Spleen (tissue), 11 donors: ENCODE measurements at regions not wholly inside any gene's neighbourhood (a gene's known extent, or its start where the extent isn't known, plus 50 kb on each side); places are given as distances from the start of the nearest gene placed in this dataset.

Experiments
- DNase-seq: peaks from one replicate; pipeline ENCODE4 v3.0.0-alpha.2; 2020
- H3K27ac ChIP-seq, 8 donors: fragments of 200-600 bp; sonication (generic) in 7 of 8; 1 replicate in 4 of 8; 2 replicates in 4 of 8; pipeline versions ENCODE4 v1.5.0 to v1.8.0; 2016 to 2021; ENCODE audit warnings: inconsistent platforms in 4 of 8, mild to moderate bottlenecking in 4 of 8, moderate library complexity in 1 of 8
- H3K27me3 ChIP-seq, 7 donors: fragments of 200-600 bp; sonication (generic) in 6 of 7; replicated peaks in 1 of 7; 1 replicate in 4 of 7; 2 replicates in 3 of 7; pipeline versions ENCODE4 v1.5.0 to v1.8.0; 2016 to 2021; ENCODE audit warnings: inconsistent platforms in 3 of 7, mild to moderate bottlenecking in 1 of 7
- H3K36me3 ChIP-seq, 6 donors: fragments of 200-600 bp; sonication (generic) in 5 of 6; 1 replicate in 4 of 6; 2 replicates in 2 of 6; pipeline versions ENCODE4 v1.5.0 to v1.8.0; 2016 to 2021; ENCODE audit warnings: inconsistent platforms in 2 of 6
- H3K4me1 ChIP-seq, 6 donors: fragments of 200-600 bp; sonication (generic) in 5 of 6; 1 replicate in 3 of 6; 2 replicates in 3 of 6; pipeline versions ENCODE4 v1.5.0 to v1.8.0; 2016 to 2021; ENCODE audit warnings: inconsistent platforms in 3 of 6
- H3K4me3 ChIP-seq, 8 donors: fragments of 200-600 bp; sonication (generic) in 7 of 8; 1 replicate in 4 of 8; 2 replicates in 4 of 8; pipeline versions ENCODE4 v1.5.0 to v1.8.0; 2016 to 2021; ENCODE audit warnings: inconsistent platforms in 4 of 8, mild to moderate bottlenecking in 4 of 8, moderate library complexity in 2 of 8
- H3K9me3 ChIP-seq, 8 donors: fragments of 200-600 bp; sonication (generic) in 7 of 8; 1 replicate in 4 of 8; 2 replicates in 4 of 8; pipeline versions ENCODE4 v1.5.0 to v1.8.0; 2016 to 2021; ENCODE audit warnings: inconsistent platforms in 4 of 8
- POLR2A ChIP-seq, 3 donors: fragments of 450-650 bp; IDR thresholded peaks; one replicate each; pipeline ENCODE4 v1.5.1; 2017; ENCODE audit warnings: antibody characterized with exemption in 3 of 3, mild to moderate bottlenecking in 1 of 3
- POLR2AphosphoS5 ChIP-seq, 3 donors: sonication (generic); formaldehyde crosslinking; IDR thresholded peaks; one replicate each; pipeline ENCODE4 v1.5.1; 2017; ENCODE audit warnings: antibody characterized with exemption in 3 of 3
- WGBS, 5 donors: extraction: QIAGEN DNeasy Blood & Tissue Kit in 3 of 5; methylation state at CpG; one replicate each; pipeline versions ENCODE4 v1.1.5 to v1.1.7; 2013 to 2018; 5-methylcytosine and 5-hydroxymethylcytosine counted together
- intact Hi-C: fragments of 100-400 bp; cut with DNase I; formaldehyde crosslinking; loops from one replicate; pipeline ENCODE4 v1.15.0; 2023; ENCODE audit warnings: low total_unique reads
- TF ChIP-seq, protein P1 (sequence below), 11 experiments: fragments of 200-600 bp in 7 of 11; fragments of 450-650 bp in 4 of 11; sonication (generic) in 4 of 11; IDR thresholded peaks in 8 of 11; conservative IDR thresholded peaks in 3 of 11; 1 replicate in 7 of 11; 2 replicates in 4 of 11; pipeline versions ENCODE4 v1.4.0 to v1.8.0; 2016 to 2021; ENCODE audit warnings: antibody characterized with exemption in 11 of 11, inconsistent platforms in 4 of 11, mild to moderate bottlenecking in 1 of 11
- donor health status: healthy with polysubstance abuse.
- donor health status: DM: no; HTN: no; CAD: no; lungs with moderate emphysema.
- donor health status: DM: no; HTN: no; CAD: no.
- donor health status: Bipolar disorder and iron deficiency.
- donor health status: healthy.
- donor health status: DM: no; HTN: no; CAD: no.
- donor health status: DM: yes; HTN: yes; CAD: no.

DNA sequence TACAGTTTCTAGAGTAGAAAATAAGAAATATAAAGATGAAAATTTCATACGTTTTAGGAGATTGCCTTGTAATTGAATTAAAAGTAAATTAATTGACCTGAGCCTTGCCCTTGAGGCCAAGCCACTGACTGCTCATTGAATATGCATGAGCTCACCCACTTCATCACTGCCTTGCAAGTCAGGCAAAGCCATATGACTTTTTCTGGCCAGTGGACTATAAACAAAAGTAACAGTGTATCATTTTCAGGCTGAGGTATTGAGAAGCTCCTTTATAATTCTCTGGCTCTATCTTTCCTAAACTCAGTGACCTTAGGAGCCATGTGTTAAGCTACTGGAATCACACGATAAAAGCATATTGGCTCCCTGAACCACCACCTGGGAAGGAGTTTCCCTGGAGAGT is 369.3 kb downstream of the NUAK1 start:
- TF ChIP-seq POLR2AphosphoS5 (IDR thresholded peaks at IDR 0.05): no peak
- TF ChIP-seq POLR2A (IDR thresholded peaks at IDR 0.05): no peak
- TF ChIP-seq, protein P1, sequence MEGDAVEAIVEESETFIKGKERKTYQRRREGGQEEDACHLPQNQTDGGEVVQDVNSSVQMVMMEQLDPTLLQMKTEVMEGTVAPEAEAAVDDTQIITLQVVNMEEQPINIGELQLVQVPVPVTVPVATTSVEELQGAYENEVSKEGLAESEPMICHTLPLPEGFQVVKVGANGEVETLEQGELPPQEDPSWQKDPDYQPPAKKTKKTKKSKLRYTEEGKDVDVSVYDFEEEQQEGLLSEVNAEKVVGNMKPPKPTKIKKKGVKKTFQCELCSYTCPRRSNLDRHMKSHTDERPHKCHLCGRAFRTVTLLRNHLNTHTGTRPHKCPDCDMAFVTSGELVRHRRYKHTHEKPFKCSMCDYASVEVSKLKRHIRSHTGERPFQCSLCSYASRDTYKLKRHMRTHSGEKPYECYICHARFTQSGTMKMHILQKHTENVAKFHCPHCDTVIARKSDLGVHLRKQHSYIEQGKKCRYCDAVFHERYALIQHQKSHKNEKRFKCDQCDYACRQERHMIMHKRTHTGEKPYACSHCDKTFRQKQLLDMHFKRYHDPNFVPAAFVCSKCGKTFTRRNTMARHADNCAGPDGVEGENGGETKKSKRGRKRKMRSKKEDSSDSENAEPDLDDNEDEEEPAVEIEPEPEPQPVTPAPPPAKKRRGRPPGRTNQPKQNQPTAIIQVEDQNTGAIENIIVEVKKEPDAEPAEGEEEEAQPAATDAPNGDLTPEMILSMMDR (IDR thresholded peaks at IDR 0.05 in 8 of 11, conservative IDR thresholded peaks at IDR 0.05 in 3 of 11): no peak
- intact Hi-C loops: no loop called here
- H3K4me3 ChIP-seq: no peak overlapping the region

GRCh38 chr12:105773471-105773870 is 365.3 kb downstream of the NUAK1 start:
- no peak for DNase-seq
- H3K27me3 ChIP-seq: peaks cover 0 to 12% (median 0%) of the 10 kb centered on the region in 7 donors
- H3K4me3 ChIP-seq: no peak overlapping the region
- H3K27ac ChIP-seq: no peak overlapping the region
- no peaks in the 10 kb centered on the region for H3K9me3 ChIP-seq
- 48 to 89% (median 59%) methylated on average over 2 of the region's 2 CpGs for WGBS, 5 donors
- peaks cover 0 to 4% (median 0%) of the 10 kb centered on the region in 6 donors for H3K4me1 ChIP-seq
- no peak for TF ChIP-seq POLR2A (IDR thresholded peaks at IDR 0.05)
- no peak for TF ChIP-seq POLR2AphosphoS5 (IDR thresholded peaks at IDR 0.05)
- H3K36me3 ChIP-seq: no peaks in the 10 kb centered on the region
- intact Hi-C loops: no loop called here

More for the DNA sequence above, 369.3 kb downstream of the NUAK1 start:
- Histone ChIP-seq H3K4me1 (peaks cover 0 to 4% (median 0%) of the 10 kb centered on the region in 6 donors), H3K27me3 (peaks cover 0 to 12% (median 0%) of the 10 kb centered on the region in 7 donors), H3K27ac (no peak overlapping the region), H3K9me3 (no peaks in the 10 kb centered on the region), H3K36me3 (no peaks in the 10 kb centered on the region)
- no peak for DNase-seq
- 82 to 91% (median 86%) methylated on average over 2 of the region's 2 CpGs for WGBS, 5 donors

DNA sequence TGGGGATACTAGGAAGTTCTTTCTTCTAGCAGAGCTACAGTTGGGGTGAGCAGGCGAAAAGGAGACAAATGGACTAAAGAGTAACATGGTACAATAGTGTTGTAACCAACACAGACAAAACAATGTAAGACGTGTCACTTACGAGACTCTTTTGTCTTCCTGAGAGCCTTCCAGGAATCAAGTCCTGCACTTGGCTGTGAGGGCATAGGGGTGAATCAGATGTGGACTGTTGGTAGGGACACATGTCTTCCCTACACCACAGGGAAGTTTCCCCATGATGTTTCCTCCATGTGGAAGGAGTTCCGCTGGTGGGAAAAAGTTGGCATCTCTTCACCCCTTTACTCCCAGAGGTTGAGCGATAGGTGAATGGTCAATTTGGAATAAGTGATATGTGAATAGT is 364.7 kb downstream of the NUAK1 start:
- Histone ChIP-seq H3K36me3 (no peaks in the 10 kb centered on the region), H3K4me3 (no peak overlapping the region), H3K27me3 (peaks cover 0 to 12% (median 0%) of the 10 kb centered on the region in 7 donors), H3K4me1 (peaks cover 0 to 4% (median 0%) of the 10 kb centered on the region in 6 donors), H3K9me3 (no peaks in the 10 kb centered on the region), H3K27ac (no peak overlapping the region)
- DNase-seq: no peak
- intact Hi-C loops: no loop called here
- 73 to 96% (median 89%) methylated on average over 5 of the region's 5 CpGs for WGBS, 5 donors
- TF ChIP-seq POLR2A (IDR thresholded peaks at IDR 0.05): no peak
- TF ChIP-seq POLR2AphosphoS5 (IDR thresholded peaks at IDR 0.05): no peak
- TF ChIP-seq, protein P1 (IDR thresholded peaks at IDR 0.05 in 8 of 11, conservative IDR thresholded peaks at IDR 0.05 in 3 of 11): no peak

- H3K36me3 ChIP-seq: no peaks in the 10 kb centered on the region
- peaks cover 0 to 4% (median 0%) of the 10 kb centered on the region in 6 donors for H3K4me1 ChIP-seq
- no peak overlapping the region for H3K4me3 ChIP-seq
- WGBS, 5 donors: 74 to 97% (median 85%) methylated on average over 3 of the region's 3 CpGs
- no peak overlapping the region for H3K27ac ChIP-seq
- no peak for DNase-seq
- H3K9me3 ChIP-seq: no peaks in the 10 kb centered on the region
- TF ChIP-seq POLR2A (IDR thresholded peaks at IDR 0.05): no peak
- no peak for TF ChIP-seq POLR2AphosphoS5 (IDR thresholded peaks at IDR 0.05)
- TF ChIP-seq, protein P1 (IDR thresholded peaks at IDR 0.05 in 8 of 11, conservative IDR thresholded peaks at IDR 0.05 in 3 of 11): no peak
- intact Hi-C loops: no loop called here
- peaks cover 0 to 12% (median 0%) of the 10 kb centered on the region in 7 donors for H3K27me3 ChIP-seq
These were observed 363.4 kb downstream of the NUAK1 start for GRCh38 chr12:105775343-105775742.
